Bone marrow (tissue), 2 donors: ENCODE measurements at regions not wholly inside any gene's neighbourhood (a gene's known extent, or its start where the extent isn't known, plus 50 kb on each side); places are given as distances from the start of the nearest gene placed in this dataset.
"Not testable (repeated sequence)": the region's sequence is repeated elsewhere in the genome, so short reads cannot be mapped to it uniquely, and the experiment has no call there.

Source experiments
- DNase-seq, 2 donors: peaks; one replicate each; lab custom pipeline; 2025; lab: John Stamatoyannopoulos, UW

- no peak for DNase-seq
Observed at GRCh38 chr2:122070241-122070731, 314.8 kb downstream of the TSN start.

- DNase-seq = no peak
Observed at GRCh38 chr2:122072666-122073065, 317.2 kb downstream of the TSN start.

GRCh38 chr2:122074201-122074600, 318.8 kb downstream of the TSN start:
- no peak for DNase-seq

- DNase-seq = no peak
Observed at GRCh38 chr2:122075381-122075780, 319.9 kb downstream of the TSN start.

- DNase-seq = no peak
Observed at GRCh38 chr2:122077114-122077513, 321.7 kb downstream of the TSN start.

GRCh38 chr2:122077771-122078170, 322.3 kb downstream of the TSN start:
- DNase-seq = no peak

GRCh38 chr2:122078451-122078850, 323.0 kb downstream of the TSN start:
- DNase-seq = no peak

- DNase-seq = no peak
Observed at GRCh38 chr2:122079844-122080243, 324.4 kb downstream of the TSN start.

- no peak for DNase-seq
Observed at GRCh38 chr2:122080316-122080715, 324.9 kb downstream of the TSN start.

GRCh38 chr2:122080871-122081270, 325.4 kb downstream of the TSN start:
- DNase-seq = no peak

GRCh38 chr2:122081751-122082150, 326.3 kb downstream of the TSN start:
- no peak for DNase-seq

- no peak for DNase-seq
Observed at GRCh38 chr2:122083256-122084048, 328.0 kb downstream of the TSN start.

- DNase-seq = not testable (repeated sequence)
Observed at GRCh38 chr2:122085672-122086071, 330.2 kb downstream of the TSN start.

- no peak for DNase-seq
Observed at GRCh38 chr2:122094557-122094956, 339.1 kb downstream of the TSN start.

GRCh38 chr2:122096761-122097160, 341.3 kb downstream of the TSN start:
- no peak for DNase-seq

- DNase-seq = no peak
Observed at GRCh38 chr2:122098306-122098705, 342.9 kb downstream of the TSN start.

- DNase-seq = no peak
Observed at GRCh38 chr2:122100346-122100745, 344.9 kb downstream of the TSN start.

- DNase-seq = no peak
Observed at GRCh38 chr2:122100756-122101155, 345.3 kb downstream of the TSN start.

- no peak for DNase-seq
Observed at GRCh38 chr2:122101319-122101718, 345.9 kb downstream of the TSN start.

- DNase-seq = no peak
Observed at GRCh38 chr2:122105171-122105876, 349.9 kb downstream of the TSN start.

- no peak for DNase-seq
Observed at GRCh38 chr2:122105877-122106206, 350.4 kb downstream of the TSN start.

- DNase-seq = no peak
Observed at GRCh38 chr2:122108186-122108585, 352.7 kb downstream of the TSN start.

- DNase-seq = no peak
Observed at GRCh38 chr2:122112216-122113005, 357.0 kb downstream of the TSN start.
